HCT116 (cell line): ENCODE measurements at regions not wholly inside any gene's neighbourhood (a gene's known extent, or its start where the extent isn't known, plus 50 kb on each side); places are given as distances from the start of the nearest gene placed in this dataset.

ENCODE experiments used
- ATAC-seq: fragments of 200-7000 bp; cut with Tn5 transposase; 2 replicates; pipeline ENCODE4 v1.9.1; 2020; ENCODE audit warnings: mild to moderate bottlenecking, moderate library complexity
- BruUV-seq: library from RNA; stranded (reverse); fragments of 400-500 nt; replicated peaks from 2 replicates; lab custom pipeline; 2021; lab: Mats Ljungman, UMichigan
- CTCF ChIA-PET: fragments of 300-600 bp; sonication (Branson Sonifier 250); formaldehyde crosslinking; loops from one replicate; lab custom pipeline; 2021; ENCODE audit warnings: antibody characterized with exemption; lab: Charles Lee
- POLR2A ChIA-PET: fragments of 300-600, 350-600 bp; sonication (Branson Sonifier 250); formaldehyde crosslinking; loops from one replicate; lab custom pipeline; 2021; ENCODE audit warnings: antibody characterized with exemption; lab: Charles Lee
- RAD21 ChIA-PET, 2 experiments: fragments of 300-600 bp; sonication (Branson Sonifier 250); formaldehyde crosslinking; loops; one replicate each; lab custom pipeline; 2023; ENCODE audit warnings: low total read pairs in 2 of 2; ENCODE audit not compliant: uncharacterized antibody in 2 of 2, unreplicated experiment in 2 of 2, low non-redundant PET in 1 of 2; lab: Charles Lee
- DNase-seq: peaks from one replicate; pipeline ENCODE4 v3.0.0-alpha.2; 2010; ENCODE audit warnings: low read depth, low spot score
- H2AFZ ChIP-seq: fragments of 200-600 bp; shearing (Covaris generic), sonication (generic); 2 replicates; pipeline ENCODE4 v1.6.1; 2017; ENCODE audit warnings: low read depth, mixed run types, mixed read lengths, antibody characterized with exemption, low read length; ENCODE audit not compliant: poor library complexity, severe bottlenecking
- H3K27ac ChIP-seq: 2 replicates; pipeline ENCODE4 v1.5.1; 2012; ENCODE audit warnings: low read depth, low read length
- H3K27me3 ChIP-seq: fragments of 200-600 bp; sonication (generic); 2 replicates; pipeline ENCODE4 v1.6.1; 2016; ENCODE audit warnings: mixed run types, low read length, mixed read lengths; ENCODE audit not compliant: insufficient read depth
- H3K36me3 ChIP-seq, 2 experiments: fragments of 200-500 bp in 1 of 2; fragments of 200-600 bp in 1 of 2; sonication (Bioruptor generic) in 1 of 2; sonication (generic) in 1 of 2; 2 replicates each; pipeline versions ENCODE4 v1.5.1 to v1.6.1; 2014 to 2016; ENCODE audit warnings: low read length in 2 of 2, inconsistent platforms in 1 of 2, mixed read lengths in 1 of 2, mixed run types in 1 of 2; ENCODE audit not compliant: insufficient read depth in 2 of 2, control insufficient read depth in 1 of 2
- H3K4me1 ChIP-seq, 2 experiments: fragments of 200-600 bp in 1 of 2; sonication (generic) in 1 of 2; 2 replicates each; pipeline versions ENCODE4 v1.5.1 to v1.6.1; 2012 to 2017; ENCODE audit warnings: low read length in 2 of 2, inconsistent platforms in 1 of 2, mild to moderate bottlenecking in 1 of 2, mixed read lengths in 1 of 2, mixed run types in 1 of 2, moderate library complexity in 1 of 2; ENCODE audit not compliant: insufficient read depth in 2 of 2, control insufficient read depth in 1 of 2
- H3K4me2 ChIP-seq: fragments of 200-600 bp; sonication (generic); 2 replicates; pipeline ENCODE4 v1.6.1; 2017; ENCODE audit warnings: mixed run types, low read length, mixed read lengths
- H3K4me3 ChIP-seq, 2 experiments: fragments of 200-600 bp in 1 of 2; sonication (generic) in 1 of 2; replicated peaks in 1 of 2; 2 replicates each; pipeline ENCODE4 v1.5.1; 2011 to 2016; ENCODE audit warnings: low read length in 2 of 2, control low read depth in 1 of 2, low read depth in 1 of 2, mild to moderate bottlenecking in 1 of 2, mixed read lengths in 1 of 2, mixed run types in 1 of 2
- H3K79me2 ChIP-seq: fragments of 200-600 bp; sonication (generic); 2 replicates; pipeline ENCODE4 v1.6.1; 2017; ENCODE audit warnings: mild to moderate bottlenecking, mixed run types, low read length, moderate library complexity, mixed read lengths; ENCODE audit not compliant: insufficient read depth
- H3K9ac ChIP-seq: fragments of 200-600 bp; sonication (generic); 2 replicates; pipeline ENCODE4 v1.6.1; 2016; ENCODE audit warnings: low read length, mixed read lengths
- H3K9me2 ChIP-seq: fragments of 200-600 bp; sonication (generic), shearing (Covaris generic); 2 replicates; pipeline ENCODE4 v1.6.1; 2017; ENCODE audit warnings: mixed run types, mild to moderate bottlenecking, moderate library complexity; ENCODE audit not compliant: insufficient read depth
- H3K9me3 ChIP-seq, 2 experiments: fragments of 200-500 bp in 1 of 2; fragments of 200-600 bp in 1 of 2; sonication (Bioruptor generic) in 1 of 2; sonication (generic) in 1 of 2; 2 replicates each; pipeline ENCODE4 v1.6.1; 2014 to 2017; ENCODE audit warnings: low read length in 2 of 2, mixed read lengths in 2 of 2, inconsistent platforms in 1 of 2, low read depth in 1 of 2, mild to moderate bottlenecking in 1 of 2, mixed run types in 1 of 2, moderate library complexity in 1 of 2; ENCODE audit not compliant: control insufficient read depth in 1 of 2, insufficient read depth in 1 of 2
- H4K20me1 ChIP-seq: fragments of 200-600 bp; sonication (generic), shearing (Covaris generic); 2 replicates; pipeline ENCODE4 v1.6.1; 2017; ENCODE audit warnings: mixed run types, mild to moderate bottlenecking, moderate library complexity; ENCODE audit not compliant: insufficient read depth
- POLR2A ChIP-seq: IDR thresholded peaks from 2 replicates; pipeline ENCODE4 v1.7.0; 2011; ENCODE audit warnings: borderline replicate concordance; ENCODE audit not compliant: insufficient read depth, insufficient read length; ENCODE audit errors: extremely low read depth
- POLR2AphosphoS5 ChIP-seq: IDR thresholded peaks from 2 replicates; pipeline ENCODE4 v1.6.1; 2011; ENCODE audit warnings: mild to moderate bottlenecking, low read depth, low read length, moderate library complexity
- REST ChIP-seq: IDR thresholded peaks from 2 replicates; pipeline ENCODE4 v1.6.1; 2012; ENCODE audit warnings: low read depth
- SP1 ChIP-seq: IDR thresholded peaks from 2 replicates; pipeline ENCODE4 v1.6.1; 2012; ENCODE audit warnings: low read depth
- TCF7L2 ChIP-seq: IDR thresholded peaks from 2 replicates; pipeline ENCODE4 v1.7.0; 2011; ENCODE audit warnings: borderline replicate concordance, inconsistent platforms; ENCODE audit not compliant: insufficient read depth, insufficient read length; ENCODE audit errors: extremely low read depth
- YY1 ChIP-seq: IDR thresholded peaks from 2 replicates; pipeline ENCODE4 v1.6.1; 2011; ENCODE audit warnings: low read length, low read depth, moderate library complexity, mild to moderate bottlenecking; ENCODE audit not compliant: insufficient replicate concordance; ENCODE audit errors: extremely low read depth
- ZFX ChIP-seq: fragments of 450-650 bp; IDR thresholded peaks from 2 replicates; pipeline ENCODE4 v1.6.1; 2017
- intact Hi-C: fragments of 100-400 bp; cut with micrococcal nuclease; formaldehyde crosslinking; loops from 2 replicates; pipeline ENCODE4 v1.10.0; 2022

DNA sequence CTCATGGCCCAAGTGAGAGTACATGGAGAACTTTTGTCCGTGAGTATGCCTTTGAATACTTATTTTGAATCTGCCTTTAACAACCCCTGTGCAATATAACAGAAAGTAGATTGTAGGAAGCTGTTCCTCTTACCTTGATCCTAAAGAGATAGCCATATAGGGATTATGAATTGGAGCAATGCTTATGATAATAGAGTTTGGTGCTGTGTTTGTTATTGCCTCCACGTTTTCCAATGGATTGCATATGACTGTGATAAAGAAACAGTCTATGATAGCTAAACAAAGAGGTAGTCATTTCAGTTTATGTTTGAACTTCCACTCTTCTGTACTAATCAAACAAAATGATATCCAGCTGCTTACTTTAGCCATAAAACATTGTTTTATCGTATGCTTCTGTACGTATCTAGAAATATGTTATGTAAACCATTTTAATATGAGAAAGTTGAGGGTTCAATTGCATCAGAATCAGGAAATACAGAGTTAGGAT lies 199.6 kb upstream of the RGMB start (continued):
- TF ChIP-seq YY1 (no peak), POLR2A (no peak), TCF7L2 (no peak), ZFX (no peak)
- TF ChIP-seq, all 23 proteins: peak for 0

DNA sequence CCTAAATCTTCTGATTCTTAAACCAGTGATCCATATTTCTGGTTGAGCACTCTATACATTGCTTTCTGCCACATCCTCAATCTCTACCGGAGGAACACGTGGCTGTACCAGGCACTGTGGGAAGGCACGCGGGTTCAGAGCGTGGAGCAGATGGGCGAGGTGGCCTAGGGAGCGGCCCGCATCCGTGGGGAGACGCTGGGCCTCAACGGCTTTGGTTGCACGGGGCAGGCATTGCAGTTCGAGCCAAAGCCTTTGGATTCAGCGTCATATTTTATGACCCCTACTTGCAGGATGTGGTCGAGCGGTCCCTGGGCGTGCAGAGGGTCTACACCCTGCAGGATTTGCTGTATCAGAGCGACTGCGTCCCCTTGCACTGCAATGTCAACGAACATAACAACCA lies 197.2 kb upstream of the RGMB start:
- no TSS peak for BruUV-seq

More for the DNA sequence above, 197.2 kb upstream of the RGMB start:
- no peaks in the 10 kb centered on the region for H4K20me1 ChIP-seq
- no peak for DNase-seq
- no peak overlapping the region for H3K9ac ChIP-seq
- ChIA-PET POLR2A (no interaction called here), RAD21 (no interaction called here)
- H3K79me2 ChIP-seq, result no peaks in the 10 kb centered on the region
- H3K4me1 ChIP-seq, result no peaks in the 10 kb centered on the region
- no peak overlapping the region for H2AFZ ChIP-seq
- intact Hi-C loops, result no loop called here
- H3K27me3 ChIP-seq, result no peaks in the 10 kb centered on the region
- H3K36me3 ChIP-seq, result no peaks in the 10 kb centered on the region
- ATAC-seq, result no peak
- TF ChIP-seq REST, result no peak
- no peak for TF ChIP-seq POLR2AphosphoS5
- no peak for TF ChIP-seq SP1
- no peak for TF ChIP-seq POLR2A
- TF ChIP-seq, all 23 proteins: peak for 0
- Histone ChIP-seq H3K4me2 (no peak overlapping the region), H3K4me3 (no peak overlapping the region), H3K9me3 (no peaks in the 10 kb centered on the region), H3K27ac (no peak overlapping the region), H3K9me2 (no peaks in the 10 kb centered on the region)
- CTCF ChIA-PET, result no interaction called here
